A549 (cell line): ENCODE measurements at regions not wholly inside any gene's neighbourhood (a gene's known extent, or its start where the extent isn't known, plus 50 kb on each side); places are given as distances from the start of the nearest gene placed in this dataset.

Experiments used
- ATAC-seq, 2 experiments: fragments of 200-7000 bp in 1 of 2; fragments of >200 bp in 1 of 2; cut with Nextera tagmentation in 1 of 2; cut with Tn5 transposase in 1 of 2; 3 replicates each; pipeline versions ENCODE4 v1.8.0 to v1.9.1; 2018 to 2020; ENCODE audit warnings: mild to moderate bottlenecking in 1 of 2, moderate library complexity in 1 of 2
- CTCF ChIA-PET: fragments of 300-600 bp; sonication (Branson Sonifier 250); formaldehyde crosslinking; extraction: SDS; loops from one replicate; lab custom pipeline; 2021; ENCODE audit warnings: antibody characterized with exemption, inconsistent platforms; lab: Yijun Ruan, JAX
- POLR2A ChIA-PET: fragments of 350-600 bp; formaldehyde crosslinking; extraction: SDS; loops from one replicate; lab custom pipeline; 2021; ENCODE audit warnings: antibody characterized with exemption, inconsistent platforms; lab: Yijun Ruan, JAX
- DNase-seq, 2 experiments: peaks; one replicate each; pipeline versions ENCODE4 v3.0.0 to v3.0.0-alpha.2; 2011 to 2016; ENCODE audit warnings: low read depth in 1 of 2, low spot score in 1 of 2
- FAIRE-seq: peaks from 2 replicates; lab custom pipeline; 2011; peaks lifted over from hg19 to GRCh38; lab: Jason Lieb, UNC
- H3K27ac ChIP-seq, 2 experiments: fragments of >200 bp; sonication (Bioruptor Twin); formaldehyde crosslinking; 3 replicates each; pipeline ENCODE4 v1.5.1; 2016 to 2017
- H3K4me1 ChIP-seq: fragments of >200 bp; sonication (Bioruptor Twin); formaldehyde crosslinking; 3 replicates; pipeline ENCODE4 v1.6.1; 2016
- H3K4me2 ChIP-seq: fragments of >200 bp; sonication (Bioruptor Twin); formaldehyde crosslinking; 3 replicates; pipeline ENCODE4 v1.6.1; 2016
- H3K4me3 ChIP-seq: fragments of >200 bp; sonication (Bioruptor Twin); formaldehyde crosslinking; 3 replicates; pipeline ENCODE4 v1.5.1; 2016
- H3K9me3 ChIP-seq: fragments of >200 bp; sonication (Bioruptor Twin); formaldehyde crosslinking; 3 replicates; pipeline ENCODE4 v1.6.1; 2016
- ATOH8 ChIP-seq: fragments of 250-450 bp; sonication (Bioruptor Pico); IDR thresholded peaks from 2 replicates; pipeline ENCODE4 v1.5.0; 2020; ENCODE audit warnings: low read depth, mild to moderate bottlenecking, moderate library complexity
- BHLHE40 ChIP-seq: IDR thresholded peaks from 2 replicates; pipeline ENCODE4 v1.6.1; 2012; ENCODE audit warnings: low read depth, low read length, inconsistent platforms
- CEBPB ChIP-seq, 2 experiments: fragments of >200 bp in 1 of 2; sonication (Bioruptor Twin) in 1 of 2; formaldehyde crosslinking in 1 of 2; IDR thresholded peaks; 2 replicates each; pipeline ENCODE4 v1.6.1; 2012 to 2016
- CHD2 ChIP-seq: fragments of 150-350 bp; IDR thresholded peaks from 2 replicates; pipeline ENCODE4 v1.6.1; 2014; ENCODE audit warnings: low read length; ENCODE audit not compliant: partially characterized antibody
- EHF ChIP-seq: fragments of 250-450 bp; sonication (Bioruptor Pico); IDR thresholded peaks from 2 replicates; pipeline ENCODE4 v1.5.0; 2020; ENCODE audit warnings: mild to moderate bottlenecking
- FOSB ChIP-seq: fragments of 250-450 bp; sonication (Bioruptor Pico); IDR thresholded peaks from 2 replicates; pipeline ENCODE4 v1.5.0; 2020; ENCODE audit warnings: mild to moderate bottlenecking, moderate library complexity
- FOSL2 ChIP-seq, 2 experiments: fragments of 450-650 bp in 1 of 2; fragments of >200 bp in 1 of 2; sonication (Bioruptor Twin) in 1 of 2; formaldehyde crosslinking; IDR thresholded peaks; 2 replicates each; pipeline versions ENCODE4 v1.5.0 to v1.6.1; 2016 to 2020; ENCODE audit warnings: mild to moderate bottlenecking in 1 of 2, moderate library complexity in 1 of 2
- FOXS1 ChIP-seq: fragments of 250-450 bp; sonication (Bioruptor Pico); IDR thresholded peaks from 2 replicates; pipeline ENCODE4 v1.5.0; 2020; ENCODE audit warnings: mild to moderate bottlenecking, moderate library complexity
- GATA3 ChIP-seq: IDR thresholded peaks from 2 replicates; pipeline ENCODE4 v1.6.1; 2012; ENCODE audit warnings: borderline replicate concordance
- HDAC2 ChIP-seq: fragments of 200-600 bp; sonication (generic); IDR thresholded peaks from 2 replicates; pipeline ENCODE4 v1.6.1; 2016
- HEYL ChIP-seq: fragments of 250-450 bp; sonication (Bioruptor Pico); IDR thresholded peaks from 2 replicates; pipeline ENCODE4 v1.8.0; 2021; ENCODE audit warnings: mild to moderate bottlenecking, moderate library complexity
- HOXB5 ChIP-seq: fragments of 250-450 bp; sonication (Bioruptor Pico); IDR thresholded peaks from 2 replicates; pipeline ENCODE4 v1.5.0; 2020; ENCODE audit warnings: mild to moderate bottlenecking, moderate library complexity
- JUN ChIP-seq, 2 experiments: fragments of >200 bp; sonication (Bioruptor Twin); formaldehyde crosslinking; IDR thresholded peaks; 2 replicates in 1 of 2; 3 replicates in 1 of 2; pipeline ENCODE4 v1.6.1; 2016 to 2017
- KDM1A ChIP-seq: fragments of 200-600 bp; sonication (generic); IDR thresholded peaks from 2 replicates; pipeline ENCODE4 v1.6.1; 2016; ENCODE audit warnings: low read depth, mild to moderate bottlenecking
- MAX ChIP-seq: IDR thresholded peaks from 2 replicates; pipeline ENCODE4 v1.6.1; 2012
- MYC ChIP-seq: IDR thresholded peaks from 2 replicates; pipeline ENCODE4 v1.6.1; 2012; ENCODE audit warnings: mild to moderate bottlenecking, inconsistent platforms, low read length, improper control_type of control experiment, borderline replicate concordance
- NPAS2 ChIP-seq: fragments of 250-450 bp; sonication (Bioruptor Pico); IDR thresholded peaks from 2 replicates; pipeline ENCODE4 v1.8.0; 2022; ENCODE audit warnings: mild to moderate bottlenecking, moderate library complexity, borderline replicate concordance
- PHF8 ChIP-seq: fragments of 200-600 bp; sonication (generic); IDR thresholded peaks from 2 replicates; pipeline ENCODE4 v1.6.1; 2016; ENCODE audit warnings: low read depth, mild to moderate bottlenecking, antibody characterized with exemption, moderate library complexity, borderline replicate concordance
- RNF2 ChIP-seq: fragments of 200-600 bp; sonication (generic); IDR thresholded peaks from 2 replicates; pipeline ENCODE4 v1.6.1; 2016; ENCODE audit warnings: low read depth, mild to moderate bottlenecking, antibody characterized with exemption, moderate library complexity, borderline replicate concordance
- SMC3 ChIP-seq: fragments of >200 bp; sonication (Bioruptor Twin); formaldehyde crosslinking; IDR thresholded peaks from 3 replicates; pipeline ENCODE4 v1.6.1; 2018; ENCODE audit warnings: inconsistent platforms
- TFCP2L1 ChIP-seq: fragments of 250-450 bp; sonication (Bioruptor Pico); IDR thresholded peaks from 2 replicates; pipeline ENCODE4 v1.5.0; 2021; ENCODE audit warnings: mild to moderate bottlenecking
- ZC3H11A ChIP-seq: fragments of 450-650 bp; IDR thresholded peaks from 2 replicates; pipeline ENCODE4 v1.6.1; 2014; ENCODE audit warnings: antibody characterized with exemption, mild to moderate bottlenecking
- ZFP36 ChIP-seq: fragments of 450-650 bp; IDR thresholded peaks from 2 replicates; pipeline ENCODE4 v1.6.1; 2014; ENCODE audit warnings: borderline replicate concordance; ENCODE audit not compliant: partially characterized antibody
- ZSCAN20 ChIP-seq: fragments of 250-450 bp; sonication (Bioruptor Pico); IDR thresholded peaks from 2 replicates; pipeline ENCODE4 v1.8.0; 2022; ENCODE audit warnings: mild to moderate bottlenecking, moderate library complexity
- WGBS: methylation state at CpG from one replicate; pipeline ENCODE4 v1.1.6; 2017; ENCODE audit errors: missing lambda C conversion rate; 5-methylcytosine and 5-hydroxymethylcytosine counted together
- TF ChIP-seq, protein P1 (sequence below): fragments of >200 bp; sonication (Bioruptor Twin); formaldehyde crosslinking; IDR thresholded peaks from 2 replicates; pipeline ENCODE4 v1.6.1; 2016
- TF ChIP-seq, protein P2 (sequence below): fragments of >200 bp; sonication (Bioruptor Twin); formaldehyde crosslinking; IDR thresholded peaks from 3 replicates; pipeline ENCODE4 v1.6.1; 2016

- no peak for TF ChIP-seq FOSL2 (IDR thresholded peaks at IDR 0.05)
- TF ChIP-seq FOSL2 (CRISPR knock-in tag; IDR thresholded peaks at IDR 0.05) = no peak
- TF ChIP-seq CEBPB (IDR thresholded peaks at IDR 0.05) = peak; percentile 95 to 98
- TF ChIP-seq, protein P1, sequence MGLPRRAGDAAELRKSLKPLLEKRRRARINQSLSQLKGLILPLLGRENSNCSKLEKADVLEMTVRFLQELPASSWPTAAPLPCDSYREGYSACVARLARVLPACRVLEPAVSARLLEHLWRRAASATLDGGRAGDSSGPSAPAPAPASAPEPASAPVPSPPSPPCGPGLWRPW = peak; percentile 86
- TF ChIP-seq ATOH8 (CRISPR knock-in tag) = no peak
- peak; percentile 12; the same call in 1 of the 3 replicates for TF ChIP-seq SMC3
- TF ChIP-seq HDAC2 = no peak
- ChIA-PET CTCF (interaction anchor here (0.7 to 1.2 kb wide), 4 partner anchors 10 to 172 kb away, joined by 3 read pairs; no protein-coding TSS in a partner anchor), POLR2A (no interaction called here)
- Histone ChIP-seq H3K4me2 (peak overlapping the region; percentile 9; the same call in 1 of the 3 replicates), H3K4me3 (no peak overlapping the region), H3K4me1 (peaks cover 9% of the 10 kb centered on the region; the same call in 1 of the 3 replicates), H3K27ac (peak overlapping the region; percentile 9 to 62; a peak in 3 of 6 replicates), H3K9me3 (no peaks in the 10 kb centered on the region; the same call in 2 of the 3 replicates)
- WGBS = 69% methylated on average over 7 of the region's 7 CpGs
- FAIRE-seq = peak; percentile 84
- DNase-seq = peak in 1 of 2 experiments; percentile 11
- ATAC-seq = no peak
These were observed 567.3 kb upstream of the BTBD3 start for GRCh38 chr20:11350126-11351005.

GRCh38 chr20:11352041-11352440 lies 565.7 kb upstream of the BTBD3 start:
- CTCF ChIA-PET = interaction anchor here (0.8 to 1.0 kb wide), 2 partner anchors 14 to 33 kb away, joined by 3 read pairs; no protein-coding TSS in a partner anchor
- TF ChIP-seq JUN (IDR thresholded peaks at IDR 0.05) (no peak), EHF (no peak), ZC3H11A (no peak), RNF2 (no peak), MYC (no peak), CHD2 (no peak), FOXS1 (CRISPR knock-in tag) (no peak), ZFP36 (no peak), ZSCAN20 (no peak), BHLHE40 (no peak), HEYL (no peak), TFCP2L1 (CRISPR knock-in tag) (no peak), KDM1A (no peak), HOXB5 (CRISPR knock-in tag) (no peak), FOSB (no peak), NPAS2 (CRISPR knock-in tag) (no peak), GATA3 (no peak), MAX (no peak), PHF8 (no peak)
- TF ChIP-seq, protein P2, sequence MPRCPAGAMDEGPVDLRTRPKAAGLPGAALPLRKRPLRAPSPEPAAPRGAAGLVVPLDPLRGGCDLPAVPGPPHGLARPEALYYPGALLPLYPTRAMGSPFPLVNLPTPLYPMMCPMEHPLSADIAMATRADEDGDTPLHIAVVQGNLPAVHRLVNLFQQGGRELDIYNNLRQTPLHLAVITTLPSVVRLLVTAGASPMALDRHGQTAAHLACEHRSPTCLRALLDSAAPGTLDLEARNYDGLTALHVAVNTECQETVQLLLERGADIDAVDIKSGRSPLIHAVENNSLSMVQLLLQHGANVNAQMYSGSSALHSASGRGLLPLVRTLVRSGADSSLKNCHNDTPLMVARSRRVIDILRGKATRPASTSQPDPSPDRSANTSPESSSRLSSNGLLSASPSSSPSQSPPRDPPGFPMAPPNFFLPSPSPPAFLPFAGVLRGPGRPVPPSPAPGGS = no peak
- TF ChIP-seq, all 56 proteins: peak for 0
- H3K27ac ChIP-seq = no peak overlapping the region
- no peak overlapping the region for H3K4me2 ChIP-seq
- FAIRE-seq = no peak
- no peak overlapping the region for H3K4me3 ChIP-seq
- DNase-seq = no peak
- peaks cover 9% of the 10 kb centered on the region; the same call in 1 of the 3 replicates for H3K4me1 ChIP-seq
- H3K9me3 ChIP-seq = no peaks in the 10 kb centered on the region; the same call in 2 of the 3 replicates
- POLR2A ChIA-PET = interaction anchor here (0.6 kb wide), 1 partner anchor 1163 kb away, joined by 3 read pairs; no protein-coding TSS in a partner anchor
- ATAC-seq = no peak
